Kidney (tissue), 13 donors: ENCODE measurements at regions not wholly inside any gene's neighbourhood (a gene's known extent, or its start where the extent isn't known, plus 50 kb on each side); places are given as distances from the start of the nearest gene placed in this dataset.
A peak's percentile ranks its signal among the peaks of the same experiment; 100 is the strongest.

Experiments used
- DNase-seq, 5 donors: peaks; one replicate each; pipeline ENCODE4 v3.0.0-alpha.2; 2013 to 2020
- FAIRE-seq: peaks from 2 replicates; lab custom pipeline; 2012; peaks lifted over from hg19 to GRCh38; lab: Jason Lieb, UNC
- H3K27ac ChIP-seq, 2 donors: one replicate each; pipeline ENCODE4 v1.7.0; 2013; ENCODE audit warnings: low read depth in 2 of 2, low read length in 2 of 2, inconsistent platforms in 1 of 2
- H3K27me3 ChIP-seq: one replicate; pipeline ENCODE4 v1.7.1; 2013; ENCODE audit warnings: low read length, inconsistent platforms; ENCODE audit not compliant: control insufficient read depth, insufficient read depth
- H3K36me3 ChIP-seq, 3 donors: one replicate each; pipeline versions ENCODE4 v1.7.0 to v1.7.1; 2013; ENCODE audit warnings: low read length in 3 of 3, control low read depth in 1 of 3, inconsistent platforms in 1 of 3; ENCODE audit not compliant: insufficient read depth in 3 of 3, control insufficient read depth in 2 of 3
- H3K4me1 ChIP-seq, 3 donors: one replicate each; pipeline versions ENCODE4 v1.7.0 to v1.7.1; 2013; ENCODE audit warnings: low read length in 3 of 3, inconsistent platforms in 1 of 3, low read depth in 1 of 3; ENCODE audit not compliant: control insufficient read depth in 2 of 3, insufficient read depth in 2 of 3
- H3K4me3 ChIP-seq, 3 donors: one replicate each; pipeline versions ENCODE4 v1.7.0 to v1.8.1; 2013; ENCODE audit warnings: low read length in 3 of 3, control low read depth in 1 of 3, inconsistent platforms in 1 of 3
- H3K9ac ChIP-seq, 3 donors: one replicate each; pipeline versions ENCODE4 v1.7.0 to v1.7.1; 2013; ENCODE audit warnings: low read length in 3 of 3, control low read depth in 1 of 3, inconsistent platforms in 1 of 3
- H3K9me3 ChIP-seq, 3 donors: one replicate each; pipeline versions ENCODE4 v1.7.0 to v1.7.1; 2013; ENCODE audit warnings: low read length in 3 of 3, control low read depth in 1 of 3, inconsistent platforms in 1 of 3; ENCODE audit not compliant: control insufficient read depth in 2 of 3, insufficient read depth in 1 of 3
- intact Hi-C: fragments of 100-400 bp; cut with DNase I; formaldehyde crosslinking; loops from one replicate; pipeline ENCODE4 v1.11.1; 2022
- TF ChIP-seq, protein P1 (sequence below): IDR thresholded peaks from 3 replicates; pipeline ENCODE4 v1.5.1; 2012; ENCODE audit warnings: mild to moderate bottlenecking, moderate library complexity, borderline replicate concordance; ENCODE audit not compliant: insufficient read depth; ENCODE audit errors: extremely low read depth
- donor health status: control.
- donor health status: control.
- donor health status: control.
- donor health status: control.
- donor health status: control.
- donor health status: DM: yes; HTN: yes; CAD: no.
- donor health status: Normal renal cell carcinoma (clear cell type).

DNA sequence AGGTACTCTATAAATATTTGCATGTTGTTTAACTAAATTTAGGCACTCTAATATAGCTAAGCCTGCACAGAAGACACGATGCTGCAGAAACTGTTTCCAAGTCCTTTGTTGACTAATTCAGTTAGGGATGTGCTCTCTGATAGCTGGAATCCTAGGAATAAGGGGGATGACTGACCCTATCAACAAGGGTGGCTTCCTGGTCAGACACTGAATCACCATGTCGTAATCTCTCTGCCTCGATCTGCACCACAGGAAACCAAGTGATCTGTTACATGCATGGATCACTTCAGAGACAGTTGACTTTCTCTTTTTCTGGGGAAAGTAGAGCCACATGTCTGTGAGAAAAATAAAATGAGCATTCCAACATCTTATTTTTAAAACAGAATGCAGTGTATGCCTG, 169.1 kb downstream of the GUCY2F start:
- H3K27me3 ChIP-seq: no peaks in the 10 kb centered on the region
- no peaks in the 10 kb centered on the region for H3K9me3 ChIP-seq
- H3K4me1 ChIP-seq: no peaks in the 10 kb centered on the region
- H3K36me3 ChIP-seq: no peaks in the 10 kb centered on the region
- no peak overlapping the region for H3K27ac ChIP-seq
- FAIRE-seq (no peak), DNase-seq (no peak)
- intact Hi-C loops: no loop called here
- no peak overlapping the region for H3K4me3 ChIP-seq
- TF ChIP-seq, protein P1, sequence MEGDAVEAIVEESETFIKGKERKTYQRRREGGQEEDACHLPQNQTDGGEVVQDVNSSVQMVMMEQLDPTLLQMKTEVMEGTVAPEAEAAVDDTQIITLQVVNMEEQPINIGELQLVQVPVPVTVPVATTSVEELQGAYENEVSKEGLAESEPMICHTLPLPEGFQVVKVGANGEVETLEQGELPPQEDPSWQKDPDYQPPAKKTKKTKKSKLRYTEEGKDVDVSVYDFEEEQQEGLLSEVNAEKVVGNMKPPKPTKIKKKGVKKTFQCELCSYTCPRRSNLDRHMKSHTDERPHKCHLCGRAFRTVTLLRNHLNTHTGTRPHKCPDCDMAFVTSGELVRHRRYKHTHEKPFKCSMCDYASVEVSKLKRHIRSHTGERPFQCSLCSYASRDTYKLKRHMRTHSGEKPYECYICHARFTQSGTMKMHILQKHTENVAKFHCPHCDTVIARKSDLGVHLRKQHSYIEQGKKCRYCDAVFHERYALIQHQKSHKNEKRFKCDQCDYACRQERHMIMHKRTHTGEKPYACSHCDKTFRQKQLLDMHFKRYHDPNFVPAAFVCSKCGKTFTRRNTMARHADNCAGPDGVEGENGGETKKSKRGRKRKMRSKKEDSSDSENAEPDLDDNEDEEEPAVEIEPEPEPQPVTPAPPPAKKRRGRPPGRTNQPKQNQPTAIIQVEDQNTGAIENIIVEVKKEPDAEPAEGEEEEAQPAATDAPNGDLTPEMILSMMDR: no peak
- H3K9ac ChIP-seq: no peak overlapping the region

DNA sequence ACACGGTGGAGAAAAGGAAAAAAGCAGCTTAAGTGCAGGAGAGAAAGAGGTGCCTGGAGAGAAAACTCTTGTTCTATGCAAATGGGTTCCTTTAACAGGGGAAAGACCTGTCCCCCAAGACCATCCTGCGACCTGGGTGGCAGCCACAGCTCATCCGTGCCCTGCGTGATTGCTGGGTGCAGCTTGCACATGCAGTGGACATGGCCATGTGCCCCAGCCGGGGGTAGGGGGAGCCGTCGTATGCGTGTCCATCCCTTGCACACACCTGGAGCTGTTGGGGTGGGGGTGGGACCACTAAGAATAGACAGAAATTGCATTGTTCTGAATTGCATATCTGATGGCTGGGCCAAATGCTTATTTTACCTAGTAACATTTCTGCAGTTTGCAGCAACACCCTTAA, 171.9 kb downstream of the GUCY2F start:
- intact Hi-C loops: no loop called here
- Histone ChIP-seq H3K27ac (no peak overlapping the region), H3K4me3 (no peak overlapping the region), H3K4me1 (no peaks in the 10 kb centered on the region), H3K9me3 (no peaks in the 10 kb centered on the region), H3K9ac (no peak overlapping the region), H3K27me3 (no peaks in the 10 kb centered on the region), H3K36me3 (no peaks in the 10 kb centered on the region)
- TF ChIP-seq, protein P1: no peak
- DNase-seq: peak in 1 of 5 donors; percentile 64
- no peak for FAIRE-seq

DNA sequence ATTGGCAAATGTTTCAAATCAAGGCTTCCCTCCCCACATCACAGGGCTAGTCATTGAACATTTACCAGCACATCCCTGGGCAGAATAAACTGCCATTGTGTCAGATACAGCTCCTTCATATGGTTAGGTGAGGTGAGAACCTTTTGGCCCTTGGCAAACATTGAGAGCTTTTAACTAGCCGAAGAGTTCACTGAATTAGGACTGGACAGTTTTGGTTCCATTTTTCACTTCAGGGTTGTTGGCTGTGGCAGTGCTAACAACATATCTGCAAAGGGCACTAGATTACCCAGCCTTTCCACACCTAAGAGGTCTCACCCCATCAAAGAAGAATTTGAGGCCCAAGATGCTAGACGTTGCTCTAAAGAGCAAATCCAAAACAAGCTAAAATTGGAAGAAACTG, 180.7 kb downstream of the GUCY2F start:
- Histone ChIP-seq H3K9ac (no peak overlapping the region), H3K4me1 (no peaks in the 10 kb centered on the region), H3K4me3 (no peak overlapping the region), H3K27me3 (no peaks in the 10 kb centered on the region), H3K9me3 (no peaks in the 10 kb centered on the region), H3K27ac (no peak overlapping the region), H3K36me3 (no peaks in the 10 kb centered on the region)
- TF ChIP-seq, protein P1: no peak
- FAIRE-seq (no peak), DNase-seq (no peak)
- intact Hi-C loops: no loop called here

DNA sequence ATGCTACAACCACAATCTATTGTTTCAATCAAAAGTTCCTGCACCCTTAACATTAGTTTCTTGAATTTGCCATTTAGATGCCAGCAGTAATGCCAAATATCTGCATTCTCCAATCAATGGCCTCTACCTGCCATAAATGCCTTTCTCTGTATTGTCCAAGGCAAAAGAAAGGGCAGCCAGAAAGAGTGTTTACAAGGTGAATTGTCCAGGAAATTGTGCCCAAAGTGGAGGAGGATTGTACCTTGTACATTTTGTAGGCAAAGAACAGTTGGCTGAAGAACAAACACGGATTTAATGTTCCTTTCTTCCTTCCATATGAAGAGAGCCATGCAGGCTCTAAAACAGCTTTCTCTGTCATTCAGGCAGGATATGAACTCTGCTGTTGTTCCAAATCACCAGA, 181.5 kb downstream of the GUCY2F start:
- Histone ChIP-seq H3K9me3 (no peaks in the 10 kb centered on the region), H3K4me3 (no peak overlapping the region), H3K4me1 (no peaks in the 10 kb centered on the region), H3K36me3 (no peaks in the 10 kb centered on the region), H3K27me3 (no peaks in the 10 kb centered on the region), H3K9ac (no peak overlapping the region), H3K27ac (no peak overlapping the region)
- TF ChIP-seq, protein P1: no peak
- FAIRE-seq (no peak), DNase-seq (no peak)
- intact Hi-C loops: no loop called here
